Thoracic aorta (tissue), 2 donors: ENCODE measurements at regions not wholly inside any gene's neighbourhood (a gene's known extent, or its start where the extent isn't known, plus 50 kb on each side); places are given as distances from the start of the nearest gene placed in this dataset.

ENCODE experiments used
- ATAC-seq: fragments of 150-250 bp; one replicate; pipeline ENCODE4 v1.8.0; 2017; ENCODE audit warnings: low read depth; ENCODE audit not compliant: insufficient number of reproducible peaks, low FRiP score
- DNase-seq: peaks from one replicate; pipeline ENCODE4 v3.0.0-alpha.2; 2020; ENCODE audit warnings: low spot score
- H3K27ac ChIP-seq, 2 donors: fragments of 200-600 bp; sonication (generic); 1 replicate in 1 of 2; 2 replicates in 1 of 2; pipeline ENCODE4 v1.5.1; 2016; ENCODE audit warnings: mild to moderate bottlenecking in 2 of 2, moderate library complexity in 2 of 2
- H3K27me3 ChIP-seq: fragments of 200-600 bp; sonication (generic); replicated peaks from 2 replicates; pipeline ENCODE4 v1.6.0; 2016; ENCODE audit warnings: mild to moderate bottlenecking; ENCODE audit not compliant: insufficient read depth
- H3K36me3 ChIP-seq: fragments of 200-600 bp; sonication (generic); one replicate; pipeline ENCODE4 v1.5.1; 2016
- H3K4me1 ChIP-seq, 2 donors: fragments of 200-600 bp; sonication (generic); 1 replicate in 1 of 2; 2 replicates in 1 of 2; pipeline versions ENCODE4 v1.5.1 to v1.6.0; 2016; ENCODE audit warnings: low read depth in 2 of 2, mild to moderate bottlenecking in 1 of 2; ENCODE audit not compliant: control insufficient read depth in 1 of 2
- H3K4me3 ChIP-seq: fragments of 200-600 bp; sonication (generic); 2 replicates; pipeline ENCODE4 v1.5.1; 2016; ENCODE audit warnings: mild to moderate bottlenecking
- H3K9me3 ChIP-seq: fragments of 200-600 bp; sonication (generic); 2 replicates; pipeline ENCODE4 v1.5.1; 2016
- TF ChIP-seq, protein P1 (sequence below): fragments of 200-600 bp; sonication (generic); IDR thresholded peaks from one replicate; pipeline ENCODE4 v1.5.1; 2019; ENCODE audit warnings: antibody characterized with exemption

GRCh38 chr16:74049027-74049426 is 247.6 kb upstream of the PSMD7 start:
- Histone ChIP-seq H3K4me1 (no peaks in the 10 kb centered on the region), H3K36me3 (no peaks in the 10 kb centered on the region), H3K27me3 (no peaks in the 10 kb centered on the region), H3K9me3 (no peaks in the 10 kb centered on the region), H3K27ac (no peak overlapping the region), H3K4me3 (no peak overlapping the region)
- DNase-seq, result no peak
- TF ChIP-seq, protein P1, sequence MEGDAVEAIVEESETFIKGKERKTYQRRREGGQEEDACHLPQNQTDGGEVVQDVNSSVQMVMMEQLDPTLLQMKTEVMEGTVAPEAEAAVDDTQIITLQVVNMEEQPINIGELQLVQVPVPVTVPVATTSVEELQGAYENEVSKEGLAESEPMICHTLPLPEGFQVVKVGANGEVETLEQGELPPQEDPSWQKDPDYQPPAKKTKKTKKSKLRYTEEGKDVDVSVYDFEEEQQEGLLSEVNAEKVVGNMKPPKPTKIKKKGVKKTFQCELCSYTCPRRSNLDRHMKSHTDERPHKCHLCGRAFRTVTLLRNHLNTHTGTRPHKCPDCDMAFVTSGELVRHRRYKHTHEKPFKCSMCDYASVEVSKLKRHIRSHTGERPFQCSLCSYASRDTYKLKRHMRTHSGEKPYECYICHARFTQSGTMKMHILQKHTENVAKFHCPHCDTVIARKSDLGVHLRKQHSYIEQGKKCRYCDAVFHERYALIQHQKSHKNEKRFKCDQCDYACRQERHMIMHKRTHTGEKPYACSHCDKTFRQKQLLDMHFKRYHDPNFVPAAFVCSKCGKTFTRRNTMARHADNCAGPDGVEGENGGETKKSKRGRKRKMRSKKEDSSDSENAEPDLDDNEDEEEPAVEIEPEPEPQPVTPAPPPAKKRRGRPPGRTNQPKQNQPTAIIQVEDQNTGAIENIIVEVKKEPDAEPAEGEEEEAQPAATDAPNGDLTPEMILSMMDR, result no peak
- no peak for ATAC-seq

GRCh38 chr16:74046524-74046923 is 250.1 kb upstream of the PSMD7 start:
- TF ChIP-seq, protein P1, result no peak
- ATAC-seq (no peak), DNase-seq (no peak)
- Histone ChIP-seq H3K4me3 (no peak overlapping the region), H3K27ac (no peak overlapping the region), H3K4me1 (no peaks in the 10 kb centered on the region), H3K27me3 (no peaks in the 10 kb centered on the region), H3K36me3 (no peaks in the 10 kb centered on the region), H3K9me3 (no peaks in the 10 kb centered on the region)

- no peaks in the 10 kb centered on the region for H3K36me3 ChIP-seq
- TF ChIP-seq, protein P1, result no peak
- H3K27me3 ChIP-seq, result no peaks in the 10 kb centered on the region
- no peak overlapping the region for H3K27ac ChIP-seq
- no peaks in the 10 kb centered on the region for H3K9me3 ChIP-seq
- H3K4me3 ChIP-seq, result no peak overlapping the region
- ATAC-seq (no peak), DNase-seq (no peak)
- no peaks in the 10 kb centered on the region for H3K4me1 ChIP-seq
Observed at GRCh38 chr16:74045513-74045912, 251.1 kb upstream of the PSMD7 start.

- no peak for ATAC-seq
- H3K27ac ChIP-seq, result no peak overlapping the region
- no peaks in the 10 kb centered on the region for H3K4me1 ChIP-seq
- TF ChIP-seq, protein P1, result no peak
- H3K36me3 ChIP-seq, result no peaks in the 10 kb centered on the region
- no peak overlapping the region for H3K4me3 ChIP-seq
- H3K9me3 ChIP-seq, result no peaks in the 10 kb centered on the region
- DNase-seq, result no peak
- no peaks in the 10 kb centered on the region for H3K27me3 ChIP-seq
Observed at GRCh38 chr16:74035816-74036215, 260.8 kb upstream of the PSMD7 start.

GRCh38 chr16:74034862-74035261 is 261.8 kb upstream of the PSMD7 start:
- Histone ChIP-seq H3K27me3 (no peaks in the 10 kb centered on the region), H3K9me3 (no peaks in the 10 kb centered on the region), H3K4me1 (no peaks in the 10 kb centered on the region), H3K4me3 (no peak overlapping the region), H3K27ac (no peak overlapping the region), H3K36me3 (no peaks in the 10 kb centered on the region)
- no peak for DNase-seq
- ATAC-seq, result no peak
- TF ChIP-seq, protein P1, result no peak
